ENCODE measurements at regions not wholly inside any gene's neighbourhood (a gene's known extent, or its start where the extent isn't known, plus 50 kb on each side); places are given as distances from the start of the nearest gene placed in this dataset.
"Not testable (repeated sequence)": the region's sequence is repeated elsewhere in the genome, so short reads cannot be mapped to it uniquely, and the experiment has no call there.

GRCh38 chr2:131425231-131425941, 50.5 kb upstream of the TUBA3D start:
- DNase-seq (ENCODE audit: low read depth, low spot score) = peak; percentile 35

GRCh38 chr2:131424605-131425114, 51.3 kb upstream of the TUBA3D start:
- not testable (repeated sequence) for DNase-seq (ENCODE audit: low read depth, low spot score)

GRCh38 chr2:131420751-131421150, 55.2 kb upstream of the TUBA3D start:
- not testable (repeated sequence) for DNase-seq (ENCODE audit: low read depth, low spot score)

- DNase-seq (ENCODE audit: low read depth, low spot score) = peak; percentile 40
Measured at GRCh38 chr2:131419441-131419840, 55.5 kb upstream of the RAB6D start.

- no peak for DNase-seq (ENCODE audit: low read depth, low spot score)
Measured at GRCh38 chr2:131418625-131419024, 54.7 kb upstream of the RAB6D start.

GRCh38 chr2:131417886-131418285, 53.9 kb upstream of the RAB6D start:
- DNase-seq (ENCODE audit: low read depth, low spot score) = no peak

GRCh38 chr2:131413785-131414184, 49.8 kb upstream of the RAB6D start:
- DNase-seq (ENCODE audit: low read depth, low spot score) = no peak
